SU-DHL-6 (cell line): ENCODE measurements at regions not wholly inside any gene's neighbourhood (a gene's known extent, or its start where the extent isn't known, plus 50 kb on each side); places are given as distances from the start of the nearest gene placed in this dataset.

ENCODE experiments used
- CTCF ChIP-seq: fragments of 200-600 bp; sonication (generic); IDR thresholded peaks from one replicate; pipeline ENCODE4 v1.5.1; 2017; ENCODE audit warnings: antibody characterized with exemption, mild to moderate bottlenecking, low read length, moderate library complexity; ENCODE audit not compliant: insufficient read depth, poor library complexity, severe bottlenecking
- EZH2phosphoT487 ChIP-seq: fragments of 200-600 bp; sonication (generic), shearing (Covaris generic); conservative IDR thresholded peaks from 2 replicates; pipeline ENCODE4 v1.6.1; 2018; ENCODE audit warnings: mild to moderate bottlenecking, antibody characterized with exemption, low read length, moderate library complexity, mixed read lengths

GRCh38 chr18:78140294-78140693 lies 839.3 kb upstream of the SALL3 start:
- TF ChIP-seq CTCF = no peak
- no peak for TF ChIP-seq EZH2phosphoT487
